HL-60 (cell line): ENCODE measurements at regions not wholly inside any gene's neighbourhood (a gene's known extent, or its start where the extent isn't known, plus 50 kb on each side); places are given as distances from the start of the nearest gene placed in this dataset.

Source experiments
- DNase-seq, 2 experiments: peaks; one replicate each; pipeline ENCODE4 v3.0.0-alpha.2; 2010 to 2020; ENCODE audit warnings: low read depth in 1 of 2, low spot score in 1 of 2
- H3K27ac ChIP-seq: fragments of 250-450 bp; sonication (Bioruptor Pico); replicated peaks from 2 replicates; pipeline ENCODE4 v1.5.1; 2020; ENCODE audit warnings: mild to moderate bottlenecking, moderate library complexity
- H3K27me3 ChIP-seq: fragments of 250-450 bp; sonication (Bioruptor Pico); 2 replicates; pipeline ENCODE4 v1.5.1; 2021; ENCODE audit warnings: mild to moderate bottlenecking, moderate library complexity; ENCODE audit not compliant: insufficient read depth, poor library complexity, severe bottlenecking
- H3K4me3 ChIP-seq: replicated peaks from 2 replicates; pipeline ENCODE4 v1.5.1; 2011; ENCODE audit warnings: mild to moderate bottlenecking, control low read depth, low read length; ENCODE audit not compliant: insufficient read depth
- GABPA ChIP-seq: IDR thresholded peaks from 2 replicates; pipeline ENCODE4 v1.6.1; 2012; ENCODE audit warnings: low read depth
- POLR2AphosphoS5 ChIP-seq: IDR thresholded peaks from 2 replicates; pipeline ENCODE4 v1.6.1; 2012; ENCODE audit warnings: low read depth
- SPI1 ChIP-seq: IDR thresholded peaks from 2 replicates; pipeline ENCODE4 v1.6.1; 2012; ENCODE audit warnings: low read depth, mild to moderate bottlenecking, borderline replicate concordance
- TF ChIP-seq, protein P1 (sequence below): IDR thresholded peaks from one replicate; pipeline ENCODE4 v1.5.1; 2011; ENCODE audit warnings: low read length, control low read depth, inconsistent platforms; ENCODE audit not compliant: insufficient read depth
- TF ChIP-seq, protein P2 (sequence below): IDR thresholded peaks from 2 replicates; pipeline ENCODE4 v1.6.1; 2012; ENCODE audit warnings: low read depth; ENCODE audit not compliant: insufficient replicate concordance

DNA sequence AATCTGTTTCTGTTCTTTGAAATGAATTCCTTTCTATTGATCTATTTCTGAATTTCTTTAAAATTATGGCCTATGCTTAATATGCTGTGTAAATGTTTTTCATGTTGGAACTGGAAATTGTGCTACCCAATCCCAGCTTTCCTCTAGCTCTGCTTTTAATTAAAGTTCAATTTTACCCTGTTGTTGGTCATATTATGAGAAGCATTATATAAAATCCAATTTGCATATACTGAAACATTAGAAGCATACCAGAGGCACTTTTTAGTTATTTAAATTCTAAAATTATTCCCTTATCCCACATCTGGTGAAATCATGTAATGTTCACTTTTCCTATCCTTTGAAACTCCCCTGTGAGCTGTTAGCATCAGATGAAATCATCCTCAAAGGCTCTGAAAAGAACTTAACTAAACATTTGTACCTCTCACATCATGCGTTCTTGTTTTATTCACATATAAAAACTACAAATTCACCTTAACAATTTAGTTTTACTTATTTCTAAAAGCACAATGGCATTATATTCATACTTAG lies 160.6 kb upstream of the COL21A1 start:
- Histone ChIP-seq H3K27me3 (no peaks in the 10 kb centered on the region), H3K27ac (no peak overlapping the region), H3K4me3 (no peak overlapping the region)
- TF ChIP-seq SPI1 = no peak
- no peak for TF ChIP-seq GABPA
- TF ChIP-seq, protein P1, sequence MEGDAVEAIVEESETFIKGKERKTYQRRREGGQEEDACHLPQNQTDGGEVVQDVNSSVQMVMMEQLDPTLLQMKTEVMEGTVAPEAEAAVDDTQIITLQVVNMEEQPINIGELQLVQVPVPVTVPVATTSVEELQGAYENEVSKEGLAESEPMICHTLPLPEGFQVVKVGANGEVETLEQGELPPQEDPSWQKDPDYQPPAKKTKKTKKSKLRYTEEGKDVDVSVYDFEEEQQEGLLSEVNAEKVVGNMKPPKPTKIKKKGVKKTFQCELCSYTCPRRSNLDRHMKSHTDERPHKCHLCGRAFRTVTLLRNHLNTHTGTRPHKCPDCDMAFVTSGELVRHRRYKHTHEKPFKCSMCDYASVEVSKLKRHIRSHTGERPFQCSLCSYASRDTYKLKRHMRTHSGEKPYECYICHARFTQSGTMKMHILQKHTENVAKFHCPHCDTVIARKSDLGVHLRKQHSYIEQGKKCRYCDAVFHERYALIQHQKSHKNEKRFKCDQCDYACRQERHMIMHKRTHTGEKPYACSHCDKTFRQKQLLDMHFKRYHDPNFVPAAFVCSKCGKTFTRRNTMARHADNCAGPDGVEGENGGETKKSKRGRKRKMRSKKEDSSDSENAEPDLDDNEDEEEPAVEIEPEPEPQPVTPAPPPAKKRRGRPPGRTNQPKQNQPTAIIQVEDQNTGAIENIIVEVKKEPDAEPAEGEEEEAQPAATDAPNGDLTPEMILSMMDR = no peak
- TF ChIP-seq, protein P2, sequence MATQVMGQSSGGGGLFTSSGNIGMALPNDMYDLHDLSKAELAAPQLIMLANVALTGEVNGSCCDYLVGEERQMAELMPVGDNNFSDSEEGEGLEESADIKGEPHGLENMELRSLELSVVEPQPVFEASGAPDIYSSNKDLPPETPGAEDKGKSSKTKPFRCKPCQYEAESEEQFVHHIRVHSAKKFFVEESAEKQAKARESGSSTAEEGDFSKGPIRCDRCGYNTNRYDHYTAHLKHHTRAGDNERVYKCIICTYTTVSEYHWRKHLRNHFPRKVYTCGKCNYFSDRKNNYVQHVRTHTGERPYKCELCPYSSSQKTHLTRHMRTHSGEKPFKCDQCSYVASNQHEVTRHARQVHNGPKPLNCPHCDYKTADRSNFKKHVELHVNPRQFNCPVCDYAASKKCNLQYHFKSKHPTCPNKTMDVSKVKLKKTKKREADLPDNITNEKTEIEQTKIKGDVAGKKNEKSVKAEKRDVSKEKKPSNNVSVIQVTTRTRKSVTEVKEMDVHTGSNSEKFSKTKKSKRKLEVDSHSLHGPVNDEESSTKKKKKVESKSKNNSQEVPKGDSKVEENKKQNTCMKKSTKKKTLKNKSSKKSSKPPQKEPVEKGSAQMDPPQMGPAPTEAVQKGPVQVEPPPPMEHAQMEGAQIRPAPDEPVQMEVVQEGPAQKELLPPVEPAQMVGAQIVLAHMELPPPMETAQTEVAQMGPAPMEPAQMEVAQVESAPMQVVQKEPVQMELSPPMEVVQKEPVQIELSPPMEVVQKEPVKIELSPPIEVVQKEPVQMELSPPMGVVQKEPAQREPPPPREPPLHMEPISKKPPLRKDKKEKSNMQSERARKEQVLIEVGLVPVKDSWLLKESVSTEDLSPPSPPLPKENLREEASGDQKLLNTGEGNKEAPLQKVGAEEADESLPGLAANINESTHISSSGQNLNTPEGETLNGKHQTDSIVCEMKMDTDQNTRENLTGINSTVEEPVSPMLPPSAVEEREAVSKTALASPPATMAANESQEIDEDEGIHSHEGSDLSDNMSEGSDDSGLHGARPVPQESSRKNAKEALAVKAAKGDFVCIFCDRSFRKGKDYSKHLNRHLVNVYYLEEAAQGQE = no peak
- no peak for TF ChIP-seq POLR2AphosphoS5
- no peak for DNase-seq

DNA sequence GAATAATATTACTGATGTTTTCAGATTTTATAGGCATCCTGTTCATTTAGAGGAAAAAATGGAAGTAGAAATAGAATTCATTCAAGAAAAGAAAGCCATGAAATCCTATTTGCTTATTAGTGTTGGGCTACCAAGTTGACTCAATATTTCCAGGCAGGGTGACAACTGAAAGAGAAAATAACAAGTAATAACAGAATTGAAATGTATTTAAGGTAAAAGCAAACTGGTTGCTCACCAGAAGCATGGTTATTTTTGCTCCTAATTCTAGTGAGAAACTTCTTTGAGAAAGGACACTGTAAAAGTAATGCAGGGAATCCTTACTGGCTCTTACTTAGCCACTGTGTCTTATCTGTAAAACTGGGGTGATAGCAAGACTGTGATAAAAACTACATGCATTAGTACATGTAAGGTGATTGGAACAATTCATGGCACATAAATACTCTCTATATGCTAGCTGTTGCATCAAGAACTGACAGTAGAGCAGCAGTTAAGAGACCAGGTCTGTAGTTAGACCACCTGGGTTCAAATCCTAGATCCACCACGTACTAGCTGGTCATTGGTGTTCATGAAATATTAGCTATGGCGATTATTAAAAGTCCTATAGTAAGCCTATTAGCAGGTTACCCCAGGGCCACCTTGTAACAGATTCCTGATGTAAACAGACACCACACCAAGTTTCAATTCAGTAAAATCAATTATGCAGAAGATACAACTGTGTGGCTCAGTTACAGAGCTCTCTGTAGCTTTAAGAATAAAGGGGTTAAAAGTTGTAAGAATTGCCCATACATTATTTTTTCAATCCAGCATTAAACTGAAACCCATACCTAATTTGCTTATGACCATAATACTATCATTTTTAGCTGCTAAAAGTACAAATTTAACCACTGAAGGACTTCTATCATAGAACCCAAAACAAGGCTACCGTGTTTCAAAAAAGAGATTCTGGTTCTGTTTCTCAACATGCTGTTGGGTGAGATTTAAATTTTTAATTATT lies 159.2 kb upstream of the COL21A1 start:
- no peaks in the 10 kb centered on the region for H3K27me3 ChIP-seq
- H3K4me3 ChIP-seq = no peak overlapping the region
- no peak overlapping the region for H3K27ac ChIP-seq
- no peak for DNase-seq
- TF ChIP-seq, protein P1 = no peak
- TF ChIP-seq SPI1 (no peak), POLR2AphosphoS5 (no peak)

DNA sequence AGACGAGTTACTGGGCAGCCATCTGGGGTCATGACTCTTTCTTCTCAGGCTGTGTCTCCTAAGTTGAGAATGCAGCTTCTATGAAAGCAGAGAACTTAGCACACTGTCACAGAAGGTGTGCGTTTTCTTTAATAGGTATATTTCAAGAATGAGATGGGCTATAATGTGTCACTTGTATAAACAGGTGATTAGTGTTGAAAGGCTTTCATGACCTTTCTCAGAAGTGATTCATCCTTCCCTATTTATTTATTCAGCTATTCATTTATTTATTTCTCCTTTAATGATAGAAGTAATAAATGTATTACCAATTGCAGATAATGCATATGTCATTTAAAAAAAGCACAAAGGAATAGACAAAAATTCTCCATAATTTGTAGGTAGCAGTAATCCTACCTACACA lies 157.2 kb upstream of the COL21A1 start:
- Histone ChIP-seq H3K27me3 (no peaks in the 10 kb centered on the region), H3K4me3 (no peak overlapping the region), H3K27ac (no peak overlapping the region)
- TF ChIP-seq, protein P2 = no peak
- no peak for TF ChIP-seq GABPA
- TF ChIP-seq POLR2AphosphoS5 = no peak
- TF ChIP-seq, protein P1 = no peak
- no peak for TF ChIP-seq SPI1
- no peak for DNase-seq
